Ishikawa (cell line): ENCODE measurements at regions not wholly inside any gene's neighbourhood (a gene's known extent, or its start where the extent isn't known, plus 50 kb on each side); places are given as distances from the start of the nearest gene placed in this dataset.

Experiments
- CEBPB ChIP-seq: IDR thresholded peaks from 2 replicates; pipeline ENCODE4 v1.6.1; 2012
- CREB1 ChIP-seq: IDR thresholded peaks from 2 replicates; pipeline ENCODE4 v1.6.1; 2012; ENCODE audit warnings: low read depth
- EGR1 ChIP-seq: IDR thresholded peaks from 2 replicates; pipeline ENCODE4 v1.6.1; 2012
- EP300 ChIP-seq: IDR thresholded peaks from 2 replicates; pipeline ENCODE4 v1.6.1; 2012; ENCODE audit warnings: borderline replicate concordance
- FOXM1 ChIP-seq: IDR thresholded peaks from 2 replicates; pipeline ENCODE4 v1.6.1; 2012; ENCODE audit warnings: low read depth, borderline replicate concordance
- MAX ChIP-seq: IDR thresholded peaks from 2 replicates; pipeline ENCODE4 v1.6.1; 2012
- NFIC ChIP-seq: IDR thresholded peaks from 2 replicates; pipeline ENCODE4 v1.6.1; 2012
- RAD21 ChIP-seq: IDR thresholded peaks from 2 replicates; pipeline ENCODE4 v1.6.1; 2012; ENCODE audit warnings: low read depth
- REST ChIP-seq: IDR thresholded peaks from 2 replicates; pipeline ENCODE4 v1.6.1; 2012; ENCODE audit warnings: low read depth, mild to moderate bottlenecking
- TAF1 ChIP-seq: IDR thresholded peaks from 2 replicates; pipeline ENCODE4 v1.6.1; 2012; ENCODE audit warnings: low read depth, mild to moderate bottlenecking
- TCF12 ChIP-seq: IDR thresholded peaks from 2 replicates; pipeline ENCODE4 v1.6.1; 2012; ENCODE audit warnings: low read depth
- TEAD4 ChIP-seq: IDR thresholded peaks from 2 replicates; pipeline ENCODE4 v1.6.1; 2012
- USF1 ChIP-seq: IDR thresholded peaks from 2 replicates; pipeline ENCODE4 v1.6.1; 2012
- YY1 ChIP-seq: IDR thresholded peaks from 2 replicates; pipeline ENCODE4 v1.6.1; 2012; ENCODE audit warnings: low read depth
- ZBTB7A ChIP-seq: IDR thresholded peaks from 2 replicates; pipeline ENCODE4 v1.6.1; 2012; ENCODE audit warnings: low read depth

GRCh38 chr9:105038051-105038450 is 110.1 kb upstream of the ABCA1 start:
- TF ChIP-seq TCF12 (no peak), USF1 (no peak), TEAD4 (no peak), NFIC (no peak), ZBTB7A (no peak), FOXM1 (no peak)

- TF ChIP-seq ZBTB7A, result no peak
- no peak for TF ChIP-seq CREB1
- TF ChIP-seq USF1, result no peak
- TF ChIP-seq MAX, result no peak
- no peak for TF ChIP-seq RAD21
- TF ChIP-seq YY1, result no peak
- TF ChIP-seq TCF12, result no peak
- TF ChIP-seq REST, result no peak
- no peak for TF ChIP-seq EP300
- no peak for TF ChIP-seq EGR1
Measured at GRCh38 chr9:105039175-105039799, 111.3 kb upstream of the ABCA1 start.

GRCh38 chr9:105043370-105043936 is 115.5 kb upstream of the ABCA1 start:
- TF ChIP-seq ZBTB7A (no peak), CREB1 (no peak)

- TF ChIP-seq TAF1, result no peak
- TF ChIP-seq TEAD4, result no peak
- TF ChIP-seq ZBTB7A, result no peak
- no peak for TF ChIP-seq EGR1
- no peak for TF ChIP-seq CREB1
- TF ChIP-seq NFIC, result no peak
- TF ChIP-seq YY1, result no peak
- no peak for TF ChIP-seq CEBPB
- TF ChIP-seq FOXM1, result no peak
- no peak for TF ChIP-seq TCF12
- TF ChIP-seq REST, result no peak
- TF ChIP-seq USF1, result no peak
Measured at GRCh38 chr9:105044518-105044917, 116.6 kb upstream of the ABCA1 start.

- TF ChIP-seq CREB1, result no peak
- TF ChIP-seq NFIC, result peak; percentile 71
- no peak for TF ChIP-seq FOXM1
- peak; percentile 27; the same call in 1 of the 2 replicates for TF ChIP-seq EP300
- TF ChIP-seq ZBTB7A, result no peak
- no peak for TF ChIP-seq RAD21
- no peak for TF ChIP-seq TAF1
- TF ChIP-seq CEBPB, result no peak
- no peak for TF ChIP-seq EGR1
- TF ChIP-seq TCF12, result no peak
- TF ChIP-seq TEAD4, result peak; percentile 54
- peak; percentile 49 for TF ChIP-seq USF1
- no peak for TF ChIP-seq REST
- no peak for TF ChIP-seq YY1
- TF ChIP-seq MAX, result no peak
Measured at GRCh38 chr9:105046907-105047741, 119.2 kb upstream of the ABCA1 start.
